ENCODE measurements at regions not wholly inside any gene's neighbourhood (a gene's known extent, or its start where the extent isn't known, plus 50 kb on each side); places are given as distances from the start of the nearest gene placed in this dataset.
A peak's percentile ranks its signal among the peaks of the same experiment; 100 is the strongest.

DNA sequence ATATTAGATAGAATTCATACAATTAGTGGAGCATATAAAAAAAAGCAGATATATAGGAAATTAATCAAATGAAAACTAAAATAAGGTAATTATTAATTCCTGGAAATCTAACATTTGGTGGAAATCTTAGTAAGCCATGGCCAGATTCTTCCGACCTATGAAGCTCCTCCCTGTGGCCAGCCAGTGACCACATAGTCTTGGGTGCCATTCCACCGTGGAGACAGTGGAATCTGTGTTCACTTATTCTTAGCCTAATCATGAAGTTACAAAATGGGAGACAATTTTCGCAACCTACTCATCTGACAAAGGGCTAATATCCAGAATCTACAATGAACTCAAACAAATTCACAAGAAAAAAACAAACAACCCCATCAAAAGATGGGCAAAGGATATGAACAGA, 241.9 kb upstream of the FLRT2 start:
- no peak for DNase-seq

DNA sequence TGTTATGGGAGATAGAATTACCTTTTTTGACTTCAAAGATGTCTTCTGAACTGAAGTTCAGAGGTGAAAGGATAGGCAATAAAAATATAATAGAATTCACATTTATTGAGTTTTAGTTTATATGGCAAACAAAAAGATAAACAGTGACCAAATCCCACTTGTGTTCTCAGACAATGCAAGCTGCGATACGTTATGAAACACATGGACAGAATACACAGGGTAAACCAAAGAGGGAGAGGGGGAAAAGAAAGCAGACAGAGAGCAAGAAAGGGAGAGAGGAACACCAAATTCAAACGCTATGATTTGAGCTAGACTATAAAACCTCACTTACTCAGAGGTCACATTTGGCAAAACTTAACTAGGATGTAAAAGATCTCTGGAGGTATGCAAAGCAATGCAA, 238.2 kb upstream of the FLRT2 start:
- no peak for DNase-seq

DNA sequence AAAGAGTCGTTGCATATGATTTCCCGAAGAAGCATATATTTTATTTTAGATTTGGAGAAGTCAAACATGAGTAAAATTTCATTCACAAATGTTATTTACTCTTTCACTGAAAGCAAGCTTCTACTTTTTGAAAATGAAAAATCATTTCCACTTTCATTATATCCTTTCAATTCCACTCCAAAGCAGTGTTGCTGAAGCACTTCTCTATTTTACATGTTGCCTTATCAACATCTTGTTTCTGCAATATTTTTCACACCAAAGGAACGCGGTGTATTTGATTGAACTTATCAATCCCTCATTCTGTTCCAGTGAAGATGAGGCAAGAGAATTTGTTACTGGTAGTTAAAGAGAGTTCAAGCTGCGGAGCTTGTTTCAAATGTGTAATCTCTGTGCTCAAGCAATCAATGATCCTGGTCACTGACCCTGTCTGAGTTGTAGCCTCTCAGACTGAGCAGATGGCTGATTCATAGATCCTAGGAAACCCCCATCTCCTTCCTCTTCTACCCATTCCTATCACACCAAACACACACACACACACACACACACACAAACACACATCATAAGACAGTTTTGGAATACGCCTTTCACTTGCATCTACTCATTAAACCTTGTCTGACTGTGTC, 236.2 kb upstream of the FLRT2 start:
- DNase-seq, result no peak

DNA sequence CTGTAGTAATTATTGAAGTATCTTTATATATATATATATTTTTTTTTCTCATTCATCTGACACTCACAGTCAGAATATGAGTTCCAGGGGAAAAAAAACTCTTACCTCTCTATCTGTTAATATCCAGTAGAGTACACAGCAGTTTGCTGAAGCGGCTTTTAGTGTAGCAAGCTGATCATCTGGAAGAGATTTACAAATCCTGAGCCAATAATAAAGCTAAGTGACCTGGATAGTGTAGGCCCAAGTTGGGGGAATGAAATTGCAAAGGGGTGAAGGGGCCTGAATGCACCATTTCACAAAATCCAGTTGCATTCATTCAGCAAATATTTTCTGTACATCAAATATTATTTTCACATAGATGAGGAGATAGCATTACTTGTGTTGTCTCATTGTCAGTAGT, 234.6 kb upstream of the FLRT2 start:
- DNase-seq, result no peak

DNA sequence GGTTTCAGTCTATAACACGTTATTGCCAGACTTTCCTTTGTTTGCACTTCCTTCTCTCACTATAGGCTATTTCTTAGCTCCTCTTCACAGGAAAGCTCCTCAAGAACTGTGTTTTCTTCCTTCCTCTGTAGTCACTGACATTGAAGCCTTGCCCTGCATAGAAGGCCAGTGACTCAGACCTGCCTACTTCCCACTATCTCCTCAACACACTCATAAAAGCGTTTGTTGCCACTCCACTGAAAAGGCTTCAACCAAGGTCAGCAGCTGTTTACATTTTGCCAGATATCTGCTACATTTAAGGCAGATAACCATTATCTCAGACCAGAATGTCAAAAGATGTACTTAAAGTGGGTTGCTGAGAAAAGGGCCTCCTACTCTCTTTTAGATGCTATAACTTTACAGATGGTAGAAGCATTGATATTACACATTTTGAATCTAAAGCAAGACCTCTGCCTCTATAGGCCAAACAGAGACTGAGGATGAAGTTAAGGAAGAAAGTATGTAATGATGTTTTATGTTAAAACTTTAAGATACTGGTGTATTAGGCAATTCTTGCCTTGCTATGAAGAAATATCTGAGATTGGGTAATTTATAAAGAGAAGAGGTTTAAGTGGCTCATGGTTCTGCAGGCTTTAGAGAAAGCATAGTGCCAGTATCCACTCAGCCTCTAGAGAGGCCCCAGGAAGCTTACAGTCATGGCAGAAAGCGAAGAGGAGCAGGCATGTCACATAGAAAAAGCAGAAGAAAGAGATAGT, 233.3 kb upstream of the FLRT2 start:
- DNase-seq, result no peak

DNA sequence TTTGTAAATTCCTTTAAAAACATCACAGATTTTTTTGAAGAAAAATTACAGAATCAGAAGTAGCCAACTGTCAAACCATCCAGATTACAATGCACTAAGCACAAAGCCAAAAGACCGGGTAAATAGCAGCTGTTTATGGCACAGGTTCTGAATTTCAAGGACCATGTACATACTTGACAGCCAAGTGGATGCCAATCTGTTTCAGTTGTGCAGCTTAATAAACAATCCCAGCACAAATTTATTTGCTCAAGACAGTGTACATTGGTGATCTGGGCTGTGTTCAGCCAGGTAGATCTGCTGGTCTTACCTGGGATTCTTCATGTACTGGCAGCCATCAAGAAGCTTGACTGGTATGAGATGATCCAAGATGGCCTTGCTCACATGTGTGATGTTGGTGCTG, 229.8 kb upstream of the FLRT2 start:
- no peak for DNase-seq

DNA sequence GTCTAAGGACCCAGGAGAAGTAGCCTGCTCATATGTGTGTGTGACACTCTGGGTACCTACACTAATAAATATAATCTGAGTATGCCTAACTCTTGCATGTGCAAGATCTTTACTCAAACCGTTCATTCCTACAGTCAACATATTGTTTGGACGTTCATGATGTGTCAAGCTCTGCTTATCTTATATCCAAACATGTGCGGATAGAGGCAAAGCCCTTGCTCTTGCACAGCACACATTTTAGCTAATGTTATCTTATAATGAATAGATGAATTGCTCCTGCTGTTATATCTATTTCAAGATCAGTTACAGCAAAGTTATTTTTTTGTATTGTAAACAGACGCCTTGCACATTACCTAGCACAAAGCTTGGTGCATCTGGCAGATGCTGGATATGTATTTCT, 228.4 kb upstream of the FLRT2 start:
- DNase-seq, result no peak

DNA sequence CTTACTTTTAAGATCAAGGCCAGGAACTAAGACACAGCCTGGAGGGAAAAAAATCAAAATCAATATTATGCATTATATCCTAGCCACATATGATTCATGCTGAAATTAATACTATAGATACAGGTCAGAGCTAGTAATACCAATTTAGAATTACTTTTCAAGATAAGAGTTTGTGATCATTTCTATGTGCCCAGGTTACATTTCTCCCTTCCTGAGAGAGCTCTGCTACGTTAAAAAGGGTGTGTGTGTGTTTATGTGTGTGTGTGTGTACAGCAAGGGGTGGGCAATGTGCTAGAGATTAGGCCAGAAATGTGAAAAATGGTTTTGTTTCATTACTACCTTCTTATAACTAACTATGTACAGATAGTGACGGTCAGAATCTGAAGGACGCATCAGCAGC, 223.9 kb upstream of the FLRT2 start:
- DNase-seq, result no peak

DNA sequence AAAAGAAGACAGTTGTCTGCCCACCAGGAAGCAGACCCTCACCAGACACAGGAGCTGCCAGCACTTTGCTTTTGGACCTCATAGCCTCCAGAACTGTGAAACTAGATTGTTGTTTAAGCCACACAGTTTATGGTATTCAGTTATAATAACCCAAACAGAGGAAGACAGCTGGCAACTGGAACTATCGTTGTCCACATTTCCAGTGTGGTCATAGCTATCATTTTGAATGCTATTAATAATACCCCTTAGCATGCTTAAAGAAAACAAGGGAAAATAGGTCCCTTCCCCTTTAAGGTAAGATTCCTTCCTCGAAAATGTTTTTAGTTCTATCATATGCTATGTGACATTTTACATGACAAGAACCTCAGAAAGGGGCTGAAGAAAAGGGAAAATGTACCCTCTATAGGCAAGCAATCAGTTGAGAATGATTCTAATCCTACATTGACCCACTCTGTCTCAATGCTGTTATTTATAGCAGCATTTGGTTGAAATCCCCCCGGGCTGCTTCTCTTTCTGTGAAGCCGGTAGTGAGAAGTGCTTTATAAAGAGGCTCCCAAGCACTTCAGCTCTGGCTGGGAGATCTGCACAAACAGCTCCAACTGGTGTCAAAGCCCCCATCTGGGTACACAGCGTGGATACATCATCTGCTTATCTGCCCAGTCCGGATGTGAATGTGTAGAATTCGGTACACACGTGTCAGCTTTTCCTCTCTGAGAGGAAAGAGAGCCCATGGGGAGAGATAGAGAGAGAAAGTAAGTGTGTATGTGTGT, 221.2 kb upstream of the FLRT2 start:
- DNase-seq, result peak; percentile 48

DNA sequence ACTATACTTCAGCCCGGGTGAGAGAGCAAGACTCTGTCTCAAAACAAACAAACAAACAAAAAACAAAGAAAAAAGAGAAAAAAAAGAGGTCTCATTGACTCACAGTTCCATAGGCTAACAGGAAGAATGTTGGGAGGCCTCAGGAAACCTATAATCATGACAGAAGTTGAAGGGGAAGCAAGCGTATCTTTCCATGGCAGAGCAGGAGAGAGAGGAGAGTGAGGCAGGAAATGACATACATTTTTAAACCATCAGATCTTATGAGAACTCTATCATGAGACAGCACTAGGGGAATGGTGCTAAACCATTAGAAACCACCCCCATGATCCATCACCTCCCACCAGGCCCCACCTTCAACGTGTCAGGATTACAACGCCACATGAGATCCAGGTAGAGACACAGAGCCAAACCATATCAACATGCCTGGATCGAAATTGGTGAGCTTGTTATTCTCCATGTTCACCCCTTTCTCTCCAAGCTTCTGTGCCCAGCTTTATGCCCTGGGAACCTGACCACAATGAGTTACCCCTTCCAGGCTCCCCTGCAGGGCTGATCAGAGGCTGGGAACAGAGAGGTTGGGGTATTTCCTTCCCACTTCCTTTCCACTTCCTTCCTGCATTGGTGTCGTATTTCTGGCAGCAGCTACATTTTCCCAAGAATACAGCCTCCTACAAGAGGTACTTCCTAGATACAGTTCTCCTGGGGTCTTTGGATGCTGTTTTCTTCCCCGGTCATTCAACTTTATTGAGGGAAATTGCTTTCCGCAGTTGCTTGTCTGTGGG, 219.3 kb upstream of the FLRT2 start:
- DNase-seq, result no peak

DNA sequence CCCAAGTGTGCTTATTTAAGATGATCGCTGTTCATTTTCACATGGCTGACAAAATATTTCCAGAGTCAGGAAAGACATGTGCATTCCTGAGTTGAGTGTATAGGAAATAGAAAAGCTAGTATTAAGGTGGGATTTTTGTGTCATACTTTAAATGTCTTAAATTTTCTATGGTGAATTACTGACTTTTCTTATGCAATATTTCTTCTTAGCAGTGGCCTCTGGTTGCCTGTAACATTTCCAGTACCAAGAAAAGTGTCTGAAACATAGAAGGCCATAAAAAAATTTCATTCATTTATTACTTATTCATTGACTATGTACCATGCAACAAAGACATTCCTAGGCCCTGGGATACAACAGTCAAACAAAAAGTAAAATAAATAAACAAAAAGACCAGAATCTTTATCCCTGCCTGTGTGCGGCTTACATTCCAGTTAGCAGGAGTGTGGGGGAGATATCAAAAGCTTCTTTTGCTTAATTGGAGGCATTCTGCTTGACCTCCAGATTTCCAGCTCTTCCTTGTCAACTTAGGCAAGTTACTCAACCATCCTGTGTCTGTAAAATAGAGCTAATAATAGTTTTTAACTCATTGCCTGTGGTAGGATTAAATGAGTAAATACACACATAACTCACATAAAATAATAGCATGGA, 216.3 kb upstream of the FLRT2 start:
- no peak for DNase-seq

DNA sequence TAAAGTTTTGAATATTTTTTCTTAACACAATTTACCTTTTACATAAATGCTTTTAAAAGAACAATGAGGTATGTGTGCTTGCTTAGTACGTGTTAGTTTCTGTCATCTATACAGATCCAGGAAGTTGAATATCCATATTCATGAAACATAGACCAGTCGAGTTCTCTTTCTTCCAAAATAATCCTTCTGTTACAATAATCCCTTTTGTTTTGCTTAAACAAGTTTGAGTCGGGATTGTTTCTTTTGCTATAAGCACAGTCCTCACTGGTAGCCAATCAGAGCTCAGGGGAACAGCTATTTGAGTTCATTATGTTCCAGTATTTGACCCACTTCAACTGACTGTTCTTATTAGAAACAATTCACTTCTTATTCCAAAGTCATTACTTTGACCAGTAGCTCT, 214.7 kb upstream of the FLRT2 start:
- DNase-seq, result no peak

DNA sequence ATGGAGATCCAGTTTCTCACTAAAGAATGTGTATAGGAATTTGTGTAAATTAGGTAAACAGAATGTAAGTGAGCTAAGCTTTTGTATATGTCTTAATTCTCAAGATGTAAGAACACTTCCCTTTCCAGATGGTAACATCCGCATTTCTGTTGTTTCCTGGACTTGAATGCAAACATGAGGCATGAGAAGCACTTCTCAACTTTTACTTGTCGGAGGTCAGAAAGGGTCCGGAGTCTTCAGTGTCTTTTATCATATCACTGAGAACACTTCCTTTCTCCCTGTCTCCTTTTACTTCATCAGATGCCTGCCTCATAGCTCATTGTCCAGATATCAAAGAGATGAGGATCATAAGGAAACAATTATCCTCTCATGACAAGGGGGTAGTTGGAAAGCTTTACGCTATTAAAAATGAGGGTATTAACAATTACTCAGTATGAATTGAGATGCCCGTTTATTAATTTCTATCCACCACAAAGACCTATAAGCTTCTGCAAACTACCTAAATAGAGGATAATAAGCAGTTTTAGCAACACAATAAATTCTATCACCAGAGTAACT, 214.1 kb upstream of the FLRT2 start:
- no peak for DNase-seq

DNA sequence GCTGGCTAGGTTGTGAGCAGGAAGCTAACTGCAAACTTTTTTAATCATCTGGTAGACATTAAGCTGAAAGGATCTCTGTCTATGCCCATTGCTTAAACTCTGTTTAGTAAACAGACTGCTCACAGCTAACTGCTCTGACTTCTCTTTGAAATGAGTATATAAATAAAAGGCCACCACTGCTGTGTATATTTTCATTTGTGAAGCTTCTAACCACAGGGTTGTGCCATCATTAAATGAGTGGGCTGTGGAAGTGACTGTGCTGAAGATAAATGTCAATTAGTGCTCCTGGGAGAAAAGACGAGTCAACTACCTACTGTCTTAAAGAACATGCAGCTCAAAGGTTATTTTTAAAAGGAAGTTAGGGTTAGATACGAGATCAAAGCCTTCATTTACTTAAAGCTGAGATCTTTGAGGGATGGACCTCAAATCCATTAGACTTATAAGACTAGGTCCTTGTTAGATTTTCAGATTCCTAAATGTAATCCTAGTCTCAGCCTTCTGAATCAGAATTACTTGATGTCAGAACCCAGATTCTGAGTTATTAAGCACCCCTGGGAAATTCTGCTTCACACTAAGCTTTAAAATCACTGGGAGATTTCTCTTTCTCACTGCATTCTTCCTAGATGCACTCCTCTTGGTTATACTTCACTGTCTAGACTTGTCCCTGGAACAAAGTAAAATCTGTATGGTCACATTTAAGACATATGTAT, 213.1 kb upstream of the FLRT2 start:
- DNase-seq, result no peak

DNA sequence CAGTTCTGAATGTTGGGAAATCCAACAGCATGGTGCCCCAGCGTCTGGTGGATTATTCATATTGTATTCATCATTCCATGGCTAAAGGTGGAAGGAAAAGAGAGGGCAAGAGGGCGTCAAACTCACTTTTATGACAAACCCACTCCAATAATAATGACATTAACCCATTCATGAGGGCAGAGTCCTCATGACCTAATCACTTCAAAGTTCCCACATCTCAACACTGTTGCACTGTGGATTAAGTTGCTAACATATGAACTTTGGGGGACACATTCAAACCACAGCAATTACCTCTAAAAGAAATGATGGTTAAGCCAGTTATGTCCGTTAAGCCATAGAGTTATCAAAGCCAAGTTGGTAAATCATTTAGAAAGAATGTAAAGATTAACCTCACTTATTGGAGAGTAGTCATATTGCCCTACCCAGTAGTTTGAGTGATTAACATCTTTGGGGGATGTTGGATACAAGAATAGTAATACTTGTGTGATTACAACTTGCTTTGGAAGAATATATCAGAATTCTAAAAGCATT, 212.4 kb upstream of the FLRT2 start:
- no peak for DNase-seq

DNA sequence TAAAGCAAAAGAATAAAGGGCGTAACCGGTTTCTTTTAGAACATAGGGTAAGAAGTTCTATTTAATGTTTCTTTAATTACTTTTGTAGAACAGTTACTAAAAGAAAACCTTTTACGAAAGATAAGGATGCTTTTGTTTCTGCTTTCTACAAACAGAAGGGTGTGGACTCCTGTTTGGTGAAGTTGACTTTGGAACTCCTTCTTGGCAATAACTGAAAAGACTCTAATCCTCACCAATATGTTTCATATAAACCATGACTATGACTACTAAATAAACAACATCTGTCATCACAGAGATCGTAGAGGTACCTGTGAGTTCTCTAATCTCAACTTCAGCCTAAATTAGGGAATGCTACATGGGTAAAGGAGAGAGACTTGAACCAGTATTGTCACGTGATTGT, 210.8 kb upstream of the FLRT2 start:
- DNase-seq, result no peak

DNA sequence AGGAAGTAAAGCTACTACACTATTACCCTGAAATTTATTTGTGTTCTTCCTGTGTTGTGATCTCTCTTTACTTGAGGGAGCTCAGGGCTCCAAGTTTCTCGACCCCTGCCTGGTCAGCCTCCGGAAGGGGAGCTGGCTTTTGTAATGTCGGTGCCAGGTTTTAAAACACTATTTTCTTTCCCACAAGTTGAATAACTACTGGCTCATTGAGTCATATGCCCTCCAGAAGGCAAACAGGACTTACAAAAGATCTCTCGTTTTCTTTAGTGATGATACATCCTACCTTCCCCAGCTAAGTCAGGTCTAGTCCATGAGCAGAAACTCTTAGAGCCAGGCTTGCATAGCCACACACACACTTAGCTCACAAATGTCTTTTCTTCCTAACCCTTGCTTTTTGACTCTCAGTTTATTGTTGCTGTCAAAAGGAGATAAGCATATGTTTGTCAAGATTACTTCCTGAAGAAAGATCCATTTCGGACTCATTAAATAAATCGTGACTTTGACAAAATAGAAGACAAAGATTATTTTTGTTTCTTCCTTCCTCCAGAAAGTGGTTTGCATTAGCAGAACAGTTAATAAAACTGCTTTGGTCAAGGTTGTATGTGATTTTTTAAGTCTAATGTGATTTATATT, 209.8 kb upstream of the FLRT2 start:
- no peak for DNase-seq

DNA sequence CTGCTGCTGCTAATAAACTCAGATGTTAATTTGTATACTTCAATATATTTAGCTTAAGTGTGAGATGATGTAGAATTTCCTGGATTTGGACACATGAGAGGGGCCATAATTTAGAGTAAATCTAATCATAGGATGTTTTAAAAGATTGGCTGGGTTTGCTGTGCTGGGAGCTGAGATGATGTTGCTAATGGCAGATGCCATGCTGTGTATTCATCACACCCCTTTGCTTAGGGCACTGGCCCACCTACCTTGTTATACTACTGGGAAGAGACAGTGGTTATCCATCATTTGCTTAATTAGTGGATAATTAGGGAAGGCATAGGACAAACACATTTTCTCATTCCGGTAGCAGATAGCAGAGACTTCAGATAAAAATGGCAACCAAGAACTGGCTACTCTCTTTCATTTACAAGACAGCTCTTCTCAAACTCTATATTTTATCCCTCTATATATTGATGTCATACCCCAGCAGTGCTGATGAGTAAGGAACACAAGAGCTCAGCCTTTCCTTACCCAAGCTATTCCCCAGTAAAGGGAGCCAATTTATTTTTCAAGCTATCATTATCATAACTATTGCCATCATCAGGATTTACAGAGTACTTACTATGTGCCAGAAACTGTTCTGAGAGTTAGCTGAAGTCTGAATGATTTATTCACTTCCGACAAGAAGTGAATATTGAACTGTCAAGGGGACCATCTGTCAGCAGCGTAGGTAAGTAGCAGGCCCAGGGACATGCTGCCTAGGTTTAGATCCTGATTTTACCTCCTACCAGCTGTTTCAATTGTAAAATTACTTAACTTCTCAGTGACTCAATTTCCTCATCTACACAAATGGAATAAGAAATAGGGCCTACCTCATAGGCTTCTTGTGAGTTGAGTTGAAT, 204.6 kb upstream of the FLRT2 start:
- no peak for DNase-seq

DNA sequence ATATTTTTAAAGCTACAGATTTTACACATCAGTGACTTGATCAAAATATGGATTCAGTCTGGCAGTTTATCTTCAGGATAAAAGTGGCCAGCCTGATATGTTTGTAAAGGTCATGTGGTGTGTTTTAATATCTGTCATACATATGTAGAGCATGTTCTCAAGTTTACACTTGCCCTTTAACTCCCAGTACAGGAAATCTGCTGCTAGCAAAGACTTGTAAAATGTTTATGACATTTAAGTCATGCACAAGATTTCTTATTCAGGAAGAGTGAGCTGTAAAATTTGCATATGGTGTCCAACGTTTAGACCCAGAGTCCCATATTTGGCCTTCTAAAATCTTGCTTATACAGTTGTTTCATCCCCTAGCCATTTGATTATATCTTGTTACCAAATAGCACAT, 197.5 kb upstream of the FLRT2 start:
- no peak for DNase-seq

DNA sequence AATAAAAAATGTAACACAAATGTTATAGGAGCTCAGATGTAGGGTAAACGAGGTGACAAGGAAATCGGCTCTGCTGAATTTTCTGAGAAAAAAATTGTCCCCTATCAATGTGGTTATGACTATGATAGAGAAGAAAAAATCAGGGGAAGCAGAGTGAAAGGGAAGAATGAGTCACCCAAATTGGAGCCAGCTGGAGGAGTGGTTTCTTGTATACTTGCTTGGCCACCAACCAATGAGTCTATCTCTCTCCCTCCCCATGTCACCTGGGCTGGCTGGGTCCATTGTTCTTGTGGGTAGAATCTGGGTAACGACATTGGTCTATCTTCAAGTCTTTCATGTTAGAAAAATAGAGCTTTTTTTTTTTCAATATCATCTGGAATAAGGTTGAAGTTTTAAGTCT, 196.6 kb upstream of the FLRT2 start:
- no peak for DNase-seq

Data from NCI-H1436 (cell line).